ENCODE measurements at regions not wholly inside any gene's neighbourhood (a gene's known extent, or its start where the extent isn't known, plus 50 kb on each side); places are given as distances from the start of the nearest gene placed in this dataset.

- no peak overlapping the region for H3K4me3 Mint-ChIP-seq
- CTCF ChIA-PET: no interaction called here
- no peak for DNase-seq
- no peak overlapping the region for H3K27ac Mint-ChIP-seq
- no peaks in the 10 kb centered on the region for H3K27me3 Mint-ChIP-seq
- no peaks in the 10 kb centered on the region for H3K9me3 Mint-ChIP-seq
- no peaks in the 10 kb centered on the region for H3K4me1 Mint-ChIP-seq
- H3K36me3 Mint-ChIP-seq: no peaks in the 10 kb centered on the region
Observed at GRCh38 chr12:45102818-45103217, 51.9 kb upstream of the DBX2 start.

DNA sequence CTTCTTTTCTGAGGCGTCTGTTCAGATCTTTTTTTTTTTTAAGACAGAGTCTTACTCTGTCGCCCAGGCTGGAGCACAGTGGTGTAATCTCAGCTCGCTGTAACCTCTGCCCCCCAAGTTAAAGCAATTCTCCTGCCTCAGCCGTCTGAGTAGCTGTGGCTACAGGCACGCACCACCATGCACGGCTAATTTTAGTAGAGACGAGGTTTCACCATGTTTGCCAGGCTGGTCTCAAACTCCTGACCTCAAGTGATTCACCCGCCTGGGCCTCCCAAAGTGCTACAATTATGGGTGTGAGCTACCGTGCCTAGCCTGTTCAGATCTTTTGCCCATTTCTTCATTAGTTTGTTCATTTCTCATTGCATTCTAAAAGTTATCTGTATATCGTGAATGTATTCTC lies 55.1 kb upstream of the DBX2 start:
- Mint-ChIP-seq H3K27me3 (peaks cover 9% of the 10 kb centered on the region), H3K4me3 (no peak overlapping the region), H3K9me3 (no peaks in the 10 kb centered on the region), H3K36me3 (no peaks in the 10 kb centered on the region), H3K27ac (no peak overlapping the region), H3K4me1 (no peaks in the 10 kb centered on the region)
- DNase-seq: no peak
- CTCF ChIA-PET: no interaction called here

DNA sequence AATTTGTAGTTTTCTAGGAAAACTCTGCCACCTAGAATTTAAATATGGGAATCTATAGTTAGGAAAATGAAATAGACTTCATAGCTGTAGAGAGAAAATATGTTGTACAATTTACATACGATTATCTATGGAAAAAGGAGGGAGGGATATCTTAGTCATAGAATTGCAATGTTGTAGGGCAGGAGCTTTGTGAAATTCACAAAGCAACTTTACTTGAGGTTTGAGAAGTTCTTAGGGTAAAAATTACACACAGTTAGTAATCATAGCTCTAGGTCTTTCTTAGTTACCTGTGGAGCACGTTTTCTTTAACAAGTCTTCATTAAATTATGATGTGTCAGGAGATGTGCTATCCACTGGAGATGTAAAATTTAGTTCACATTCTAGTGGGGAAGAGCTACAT lies 61.4 kb upstream of the DBX2 start:
- Mint-ChIP-seq H3K4me1 (no peaks in the 10 kb centered on the region), H3K9me3 (no peaks in the 10 kb centered on the region), H3K27ac (no peak overlapping the region), H3K27me3 (peaks cover 12% of the 10 kb centered on the region), H3K36me3 (no peaks in the 10 kb centered on the region), H3K4me3 (no peak overlapping the region)
- DNase-seq: no peak
- CTCF ChIA-PET: no interaction called here

- no peaks in the 10 kb centered on the region for H3K36me3 Mint-ChIP-seq
- H3K27ac Mint-ChIP-seq: no peak overlapping the region
- no peaks in the 10 kb centered on the region for H3K4me1 Mint-ChIP-seq
- no peaks in the 10 kb centered on the region for H3K9me3 Mint-ChIP-seq
- CTCF ChIA-PET: no interaction called here
- no peak overlapping the region for H3K4me3 Mint-ChIP-seq
- DNase-seq: no peak
- H3K27me3 Mint-ChIP-seq: peaks cover 10% of the 10 kb centered on the region
Observed at GRCh38 chr12:45121224-45121623, 70.3 kb upstream of the DBX2 start.

GRCh38 chr12:45122768-45123380 lies 72.0 kb upstream of the DBX2 start:
- Mint-ChIP-seq H3K27me3 (peaks cover 10% of the 10 kb centered on the region), H3K9me3 (no peaks in the 10 kb centered on the region), H3K4me3 (no peak overlapping the region), H3K36me3 (no peaks in the 10 kb centered on the region), H3K4me1 (no peaks in the 10 kb centered on the region), H3K27ac (no peak overlapping the region)
- CTCF ChIA-PET: interaction anchor here (1.0 kb wide), 1 partner anchor 9 kb away, joined by 6 read pairs; no protein-coding TSS in a partner anchor
- DNase-seq: no peak

- CTCF ChIA-PET: interaction anchor here (0.7 to 1.0 kb wide), 2 partner anchors 10 to 227 kb away, joined by 3 read pairs; no protein-coding TSS in a partner anchor
- no peak overlapping the region for H3K27ac Mint-ChIP-seq
- H3K4me3 Mint-ChIP-seq: no peak overlapping the region
- H3K4me1 Mint-ChIP-seq: no peaks in the 10 kb centered on the region
- no peak for DNase-seq
- H3K36me3 Mint-ChIP-seq: no peaks in the 10 kb centered on the region
- H3K9me3 Mint-ChIP-seq: no peaks in the 10 kb centered on the region
- H3K27me3 Mint-ChIP-seq: peaks cover 14% of the 10 kb centered on the region
Observed at GRCh38 chr12:45124485-45125155, 73.7 kb upstream of the DBX2 start.

GRCh38 chr12:45125997-45126396 lies 75.1 kb upstream of the DBX2 start:
- H3K27ac Mint-ChIP-seq: no peak overlapping the region
- peaks cover 15% of the 10 kb centered on the region for H3K27me3 Mint-ChIP-seq
- no peak for DNase-seq
- CTCF ChIA-PET: interaction anchor here (1.0 kb wide), 1 partner anchor 225 kb away, joined by 3 read pairs; no protein-coding TSS in a partner anchor
- H3K4me1 Mint-ChIP-seq: no peaks in the 10 kb centered on the region
- H3K4me3 Mint-ChIP-seq: no peak overlapping the region
- H3K9me3 Mint-ChIP-seq: no peaks in the 10 kb centered on the region
- H3K36me3 Mint-ChIP-seq: no peaks in the 10 kb centered on the region

GRCh38 chr12:45128637-45129036 lies 77.7 kb upstream of the DBX2 start:
- DNase-seq: no peak
- CTCF ChIA-PET: no interaction called here
- Mint-ChIP-seq H3K4me3 (no peak overlapping the region), H3K27ac (no peak overlapping the region), H3K36me3 (no peaks in the 10 kb centered on the region), H3K9me3 (no peaks in the 10 kb centered on the region), H3K4me1 (no peaks in the 10 kb centered on the region), H3K27me3 (peaks cover 20% of the 10 kb centered on the region)

DNA sequence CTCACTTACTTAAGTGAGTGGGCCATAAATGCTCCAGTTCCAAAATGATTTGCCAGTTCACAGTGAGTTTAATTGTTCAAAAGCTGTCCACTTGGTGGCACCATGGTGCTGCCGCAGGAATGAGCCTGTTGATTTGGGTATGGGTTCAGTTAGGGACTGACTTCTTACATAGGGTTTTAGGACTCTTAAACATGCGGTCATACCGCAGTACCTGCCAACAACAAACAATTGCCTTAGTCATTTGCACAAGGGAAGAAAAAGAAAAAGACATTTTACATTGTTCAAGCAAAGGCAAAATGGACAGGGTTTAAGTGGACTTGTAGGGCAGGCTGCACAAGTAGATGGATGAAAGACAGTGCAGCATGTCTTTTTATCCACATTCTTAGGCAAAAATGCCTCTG lies 80.0 kb upstream of the DBX2 start:
- CTCF ChIA-PET: no interaction called here
- Mint-ChIP-seq H3K27me3 (peaks cover 13% of the 10 kb centered on the region), H3K4me3 (no peak overlapping the region), H3K36me3 (no peaks in the 10 kb centered on the region), H3K9me3 (no peaks in the 10 kb centered on the region), H3K4me1 (no peaks in the 10 kb centered on the region), H3K27ac (no peak overlapping the region)
- peak; percentile 57 for DNase-seq

- no peak overlapping the region for H3K27ac Mint-ChIP-seq
- no peaks in the 10 kb centered on the region for H3K4me1 Mint-ChIP-seq
- DNase-seq: no peak
- no peak overlapping the region for H3K4me3 Mint-ChIP-seq
- peaks cover 13% of the 10 kb centered on the region for H3K27me3 Mint-ChIP-seq
- no peaks in the 10 kb centered on the region for H3K36me3 Mint-ChIP-seq
- CTCF ChIA-PET: interaction anchor here (1.2 to 2.0 kb wide), 2 partner anchors 9 to 12 kb away, joined by 3 to 6 read pairs; no protein-coding TSS in a partner anchor
- H3K9me3 Mint-ChIP-seq: no peaks in the 10 kb centered on the region
Observed at GRCh38 chr12:45131506-45131905, 80.6 kb upstream of the DBX2 start.

- Mint-ChIP-seq H3K9me3 (no peaks in the 10 kb centered on the region), H3K27ac (no peak overlapping the region), H3K36me3 (no peaks in the 10 kb centered on the region), H3K4me3 (no peak overlapping the region), H3K4me1 (no peaks in the 10 kb centered on the region), H3K27me3 (peaks cover 1% of the 10 kb centered on the region)
- CTCF ChIA-PET: no interaction called here
- DNase-seq: no peak
Observed at GRCh38 chr12:45138609-45139008, 77.3 kb upstream of the ANO6 start.

GRCh38 chr12:45148006-45148405 lies 67.9 kb upstream of the ANO6 start:
- DNase-seq: no peak
- H3K9me3 Mint-ChIP-seq: peaks cover 13% of the 10 kb centered on the region
- CTCF ChIA-PET: no interaction called here
- no peak overlapping the region for H3K4me3 Mint-ChIP-seq
- H3K27me3 Mint-ChIP-seq: peaks cover 20% of the 10 kb centered on the region
- no peaks in the 10 kb centered on the region for H3K4me1 Mint-ChIP-seq
- no peaks in the 10 kb centered on the region for H3K36me3 Mint-ChIP-seq
- no peak overlapping the region for H3K27ac Mint-ChIP-seq

- Mint-ChIP-seq H3K27ac (no peak overlapping the region), H3K36me3 (no peaks in the 10 kb centered on the region), H3K4me1 (no peaks in the 10 kb centered on the region), H3K4me3 (no peak overlapping the region), H3K27me3 (peaks cover 19% of the 10 kb centered on the region), H3K9me3 (peaks cover 13% of the 10 kb centered on the region)
- no peak for DNase-seq
- CTCF ChIA-PET: no interaction called here
Observed at GRCh38 chr12:45148619-45149018, 67.3 kb upstream of the ANO6 start.

DNA sequence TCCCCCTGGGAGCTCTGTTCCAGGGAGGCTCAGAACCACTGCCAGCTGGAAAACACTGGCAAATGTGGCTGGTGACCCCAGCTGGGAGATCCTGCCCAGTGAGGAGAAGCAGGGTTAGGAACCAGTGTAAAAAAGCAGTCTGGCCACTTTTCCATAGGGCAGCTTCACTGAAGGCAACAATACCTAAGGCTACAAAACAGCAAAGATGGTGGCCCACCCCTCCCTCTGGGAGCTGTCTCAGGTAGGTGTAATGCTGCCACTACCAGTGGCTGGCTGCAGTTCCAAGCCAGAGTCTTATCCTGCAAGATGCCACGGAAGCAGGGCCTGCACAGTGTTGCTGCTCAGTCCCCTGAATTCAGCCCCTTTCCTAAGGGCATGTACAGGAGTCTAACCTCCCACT lies 50.6 kb upstream of the ANO6 start:
- peaks cover 4% of the 10 kb centered on the region for H3K27me3 Mint-ChIP-seq
- no peak overlapping the region for H3K27ac Mint-ChIP-seq
- H3K4me3 Mint-ChIP-seq: no peak overlapping the region
- CTCF ChIA-PET: no interaction called here
- H3K36me3 Mint-ChIP-seq: no peaks in the 10 kb centered on the region
- peaks cover 3% of the 10 kb centered on the region for H3K9me3 Mint-ChIP-seq
- H3K4me1 Mint-ChIP-seq: no peaks in the 10 kb centered on the region
- DNase-seq: no peak

DNA sequence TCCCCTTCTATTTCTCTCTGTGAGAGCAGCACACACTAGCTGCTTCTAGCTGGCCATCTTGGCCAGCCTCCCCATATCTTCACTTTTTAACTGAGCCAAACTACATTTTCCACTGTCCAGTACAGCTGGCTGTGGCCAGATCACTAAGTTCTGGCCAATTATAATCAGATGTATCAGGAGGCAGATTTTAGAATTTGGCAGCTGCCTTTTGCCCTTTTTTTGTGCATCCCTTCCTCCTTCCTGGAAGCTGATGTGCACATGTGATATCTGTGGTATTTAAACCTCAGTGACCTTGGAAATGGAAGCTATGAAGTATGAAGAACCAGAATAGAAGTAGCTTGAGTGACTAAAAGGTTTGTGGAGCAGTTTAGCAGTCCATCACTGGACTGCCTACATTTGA lies 49.8 kb upstream of the ANO6 start:
- Mint-ChIP-seq H3K4me3 (no peak overlapping the region), H3K4me1 (no peaks in the 10 kb centered on the region), H3K27me3 (peaks cover 4% of the 10 kb centered on the region), H3K27ac (no peak overlapping the region), H3K9me3 (peaks cover 3% of the 10 kb centered on the region), H3K36me3 (no peaks in the 10 kb centered on the region)
- no peak for DNase-seq
- CTCF ChIA-PET: no interaction called here
